Lower leg skin (tissue), 4 donors: ENCODE measurements at regions not wholly inside any gene's neighbourhood (a gene's known extent, or its start where the extent isn't known, plus 50 kb on each side); places are given as distances from the start of the nearest gene placed in this dataset.
A peak's percentile ranks its signal among the peaks of the same experiment; 100 is the strongest.
"Not testable (repeated sequence)": the region's sequence is repeated elsewhere in the genome, so short reads cannot be mapped to it uniquely, and the experiment has no call there.

Source experiments
- DNase-seq, 2 donors: peaks; one replicate each; pipeline ENCODE4 v3.0.0-alpha.2; 2019; ENCODE audit warnings: low spot score in 2 of 2
- H3K4me3 ChIP-seq: fragments of 200-600 bp; sonication (generic); 2 replicates; pipeline ENCODE4 v1.5.1; 2017; ENCODE audit warnings: mild to moderate bottlenecking, low read depth; ENCODE audit not compliant: poor library complexity, severe bottlenecking
- POLR2A ChIP-seq, 2 donors: fragments of 450-650 bp; IDR thresholded peaks; one replicate each; pipeline ENCODE4 v1.6.1; 2016 to 2017; ENCODE audit warnings: antibody characterized with exemption in 2 of 2, mild to moderate bottlenecking in 1 of 2, moderate library complexity in 1 of 2
- WGBS, 2 donors: methylation state at CpG; one replicate each; pipeline ENCODE4 v1.1.5; 2018; 5-methylcytosine and 5-hydroxymethylcytosine counted together
- intact Hi-C: fragments of 100-400 bp; cut with DNase I; formaldehyde crosslinking; loops from one replicate; pipeline ENCODE4 v1.15.0; 2023; ENCODE audit warnings: low total_unique reads
- TF ChIP-seq, protein P1 (sequence below), 3 donors: fragments of 450-650 bp; IDR thresholded peaks; one replicate each; pipeline ENCODE4 v1.5.1; 2016; ENCODE audit warnings: antibody characterized with exemption in 3 of 3, mild to moderate bottlenecking in 3 of 3, moderate library complexity in 2 of 3

- DNase-seq = peak in 1 of 2 donors; percentile 68
- no peak overlapping the region for H3K4me3 ChIP-seq
- 52 to 62% methylated on average over 4 of the region's 4 CpGs for WGBS, 2 donors
- TF ChIP-seq POLR2A (IDR thresholded peaks at IDR 0.05) = no peak
- TF ChIP-seq, protein P1, sequence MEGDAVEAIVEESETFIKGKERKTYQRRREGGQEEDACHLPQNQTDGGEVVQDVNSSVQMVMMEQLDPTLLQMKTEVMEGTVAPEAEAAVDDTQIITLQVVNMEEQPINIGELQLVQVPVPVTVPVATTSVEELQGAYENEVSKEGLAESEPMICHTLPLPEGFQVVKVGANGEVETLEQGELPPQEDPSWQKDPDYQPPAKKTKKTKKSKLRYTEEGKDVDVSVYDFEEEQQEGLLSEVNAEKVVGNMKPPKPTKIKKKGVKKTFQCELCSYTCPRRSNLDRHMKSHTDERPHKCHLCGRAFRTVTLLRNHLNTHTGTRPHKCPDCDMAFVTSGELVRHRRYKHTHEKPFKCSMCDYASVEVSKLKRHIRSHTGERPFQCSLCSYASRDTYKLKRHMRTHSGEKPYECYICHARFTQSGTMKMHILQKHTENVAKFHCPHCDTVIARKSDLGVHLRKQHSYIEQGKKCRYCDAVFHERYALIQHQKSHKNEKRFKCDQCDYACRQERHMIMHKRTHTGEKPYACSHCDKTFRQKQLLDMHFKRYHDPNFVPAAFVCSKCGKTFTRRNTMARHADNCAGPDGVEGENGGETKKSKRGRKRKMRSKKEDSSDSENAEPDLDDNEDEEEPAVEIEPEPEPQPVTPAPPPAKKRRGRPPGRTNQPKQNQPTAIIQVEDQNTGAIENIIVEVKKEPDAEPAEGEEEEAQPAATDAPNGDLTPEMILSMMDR (IDR thresholded peaks at IDR 0.05) = no peak
- intact Hi-C loops = no loop called here
Measured at GRCh38 chr11:45407226-45407625, 121.1 kb upstream of the SYT13 start.

DNA sequence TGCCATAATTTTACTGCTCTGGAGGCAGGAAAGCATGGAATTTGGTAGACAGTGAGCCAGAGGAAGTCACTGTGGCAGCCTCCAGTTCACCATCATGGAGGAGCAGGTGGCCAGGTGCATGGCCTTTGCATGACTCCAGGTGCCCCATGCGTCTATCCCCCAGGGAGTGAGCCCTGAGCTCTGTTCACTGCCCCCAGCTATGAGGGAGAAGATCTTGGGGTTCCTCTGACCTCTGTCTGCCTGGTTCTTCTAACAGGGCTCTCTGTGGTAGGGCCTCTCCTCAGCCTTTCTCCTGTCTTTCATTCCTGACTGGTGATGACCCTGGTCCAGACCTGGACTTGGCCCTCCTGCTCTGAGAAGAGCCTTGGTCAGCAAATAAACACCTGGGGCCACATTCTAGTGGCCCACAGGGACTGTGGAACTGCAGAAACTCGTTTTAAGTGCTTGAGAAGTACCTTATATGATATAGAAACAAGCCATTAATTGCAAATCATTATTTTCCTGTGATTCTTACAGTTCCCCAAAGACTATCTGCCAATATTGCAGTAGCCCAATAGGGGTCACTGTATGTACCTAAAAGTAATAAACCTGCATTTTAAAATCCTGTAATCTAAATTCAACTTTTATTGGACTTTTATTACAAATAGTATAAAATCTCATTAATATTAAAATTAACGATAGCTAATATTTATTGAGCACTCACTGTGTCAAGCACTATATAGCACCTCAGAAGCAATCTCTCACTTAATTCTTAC lies 120.0 kb upstream of the SYT13 start:
- WGBS, 2 donors = 61 to 64% methylated on average over 3 of the region's 3 CpGs
- intact Hi-C loops = no loop called here
- peak in 1 of 2 donors; percentile 36 for DNase-seq
- no peak for TF ChIP-seq POLR2A (IDR thresholded peaks at IDR 0.05)
- TF ChIP-seq, protein P1 (IDR thresholded peaks at IDR 0.05) = no peak
- H3K4me3 ChIP-seq = no peak overlapping the region

GRCh38 chr11:45403521-45403920 lies 117.4 kb upstream of the SYT13 start:
- DNase-seq, H3K4me3 ChIP-seq, intact Hi-C loops: not testable (repeated sequence)
- 13 to 23% methylated on average over 1 of the region's 1 CpG for WGBS, 2 donors

- 96 to 97% methylated on average over 1 of the region's 1 CpG for WGBS, 2 donors
- intact Hi-C loops = no loop called here
- TF ChIP-seq, protein P1 (IDR thresholded peaks at IDR 0.05) = no peak
- no peak for TF ChIP-seq POLR2A (IDR thresholded peaks at IDR 0.05)
- no peak for DNase-seq
- no peak overlapping the region for H3K4me3 ChIP-seq
Measured at GRCh38 chr11:45402049-45402630, 116.0 kb upstream of the SYT13 start.

- intact Hi-C loops = no loop called here
- WGBS, 2 donors = 57 to 58% methylated on average over 8 of the region's 8 CpGs
- peak in 1 of 2 donors; percentile 73 for DNase-seq
- no peak overlapping the region for H3K4me3 ChIP-seq
- TF ChIP-seq, protein P1 (IDR thresholded peaks at IDR 0.05) = no peak
- no peak for TF ChIP-seq POLR2A (IDR thresholded peaks at IDR 0.05)
Measured at GRCh38 chr11:45400591-45400990, 114.5 kb upstream of the SYT13 start.

GRCh38 chr11:45399166-45399565 lies 113.0 kb upstream of the SYT13 start:
- H3K4me3 ChIP-seq = no peak overlapping the region
- DNase-seq = no peak
- TF ChIP-seq, protein P1 (IDR thresholded peaks at IDR 0.05) = no peak
- no peak for TF ChIP-seq POLR2A (IDR thresholded peaks at IDR 0.05)
- 72 to 73% methylated on average over 3 of the region's 3 CpGs for WGBS, 2 donors
- intact Hi-C loops = no loop called here
